ENCODE measurements at regions not wholly inside any gene's neighbourhood (a gene's known extent, or its start where the extent isn't known, plus 50 kb on each side); places are given as distances from the start of the nearest gene placed in this dataset.

GRCh38 chr5:133846478-133847226 lies 121.8 kb downstream of the C5orf15 start:
- TF ChIP-seq YY1 (IDR thresholded peaks at IDR 0.05; ENCODE audit: low read depth, low read length) (no peak), EP300 (IDR thresholded peaks at IDR 0.05; ENCODE audit: borderline replicate concordance in 1 of 2, low read depth in 2 of 2, low read length in 2 of 2) (no peak), RXRA (IDR thresholded peaks at IDR 0.05; ENCODE audit: insufficient read depth, low read depth, low read length) (no peak)
